ENCODE measurements at regions not wholly inside any gene's neighbourhood (a gene's known extent, or its start where the extent isn't known, plus 50 kb on each side); places are given as distances from the start of the nearest gene placed in this dataset.

DNA sequence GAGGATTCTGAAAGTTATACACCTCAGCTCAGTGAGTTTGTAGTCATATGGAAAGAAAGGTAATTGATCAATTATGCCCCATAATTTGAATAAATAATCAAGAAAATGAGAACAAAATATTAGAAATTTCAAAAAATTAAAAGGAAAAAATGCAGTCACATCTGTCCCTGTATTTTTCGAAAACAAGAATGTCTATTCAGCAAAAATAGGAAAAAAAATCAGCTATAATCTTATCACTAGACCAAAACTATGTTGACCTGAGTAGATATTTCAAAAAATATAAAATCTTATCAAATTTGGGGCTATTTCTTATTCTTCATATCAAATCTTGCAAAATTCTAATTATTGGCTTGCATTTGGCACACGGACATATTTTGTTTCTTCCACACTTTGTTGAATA lies 501.2 kb upstream of the CNTN3 start:
- TF ChIP-seq POLR2AphosphoS5 (IDR thresholded peaks at IDR 0.05) (no peak), POLR2A (IDR thresholded peaks at IDR 0.05) (no peak), EP300 (IDR thresholded peaks at IDR 0.05; ENCODE audit: low read depth) (no peak)
- TF ChIP-seq, protein P1, sequence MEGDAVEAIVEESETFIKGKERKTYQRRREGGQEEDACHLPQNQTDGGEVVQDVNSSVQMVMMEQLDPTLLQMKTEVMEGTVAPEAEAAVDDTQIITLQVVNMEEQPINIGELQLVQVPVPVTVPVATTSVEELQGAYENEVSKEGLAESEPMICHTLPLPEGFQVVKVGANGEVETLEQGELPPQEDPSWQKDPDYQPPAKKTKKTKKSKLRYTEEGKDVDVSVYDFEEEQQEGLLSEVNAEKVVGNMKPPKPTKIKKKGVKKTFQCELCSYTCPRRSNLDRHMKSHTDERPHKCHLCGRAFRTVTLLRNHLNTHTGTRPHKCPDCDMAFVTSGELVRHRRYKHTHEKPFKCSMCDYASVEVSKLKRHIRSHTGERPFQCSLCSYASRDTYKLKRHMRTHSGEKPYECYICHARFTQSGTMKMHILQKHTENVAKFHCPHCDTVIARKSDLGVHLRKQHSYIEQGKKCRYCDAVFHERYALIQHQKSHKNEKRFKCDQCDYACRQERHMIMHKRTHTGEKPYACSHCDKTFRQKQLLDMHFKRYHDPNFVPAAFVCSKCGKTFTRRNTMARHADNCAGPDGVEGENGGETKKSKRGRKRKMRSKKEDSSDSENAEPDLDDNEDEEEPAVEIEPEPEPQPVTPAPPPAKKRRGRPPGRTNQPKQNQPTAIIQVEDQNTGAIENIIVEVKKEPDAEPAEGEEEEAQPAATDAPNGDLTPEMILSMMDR (IDR thresholded peaks at IDR 0.05): no peak
